K562 (cell line): ENCODE measurements at regions not wholly inside any gene's neighbourhood (a gene's known extent, or its start where the extent isn't known, plus 50 kb on each side); places are given as distances from the start of the nearest gene placed in this dataset.

Source experiments
- ATAC-seq: fragments of 200-7000 bp; cut with Tn5 transposase; 3 replicates; pipeline ENCODE4 v1.9.1; 2020; ENCODE audit warnings: moderate library complexity
- BruUV-seq: library from RNA; stranded (reverse); fragments of 400-500 nt; replicated peaks from 2 replicates; lab custom pipeline; 2021; lab: Mats Ljungman, UMichigan
- CTCF ChIA-PET: fragments of 300-600 bp; formaldehyde crosslinking; extraction: SDS; loops from one replicate; lab custom pipeline; 2021; ENCODE audit warnings: low intra/inter-chr PET ratio; lab: Yijun Ruan, JAX
- POLR2A ChIA-PET: fragments of 300-600, 350-650 bp; sonication (Branson Sonifier 250); formaldehyde crosslinking; extraction: SDS; loops from one replicate; lab custom pipeline; 2021; ENCODE audit warnings: antibody characterized with exemption, inconsistent platforms; lab: Yijun Ruan, JAX
- DNase-seq, 4 experiments: peaks; one replicate each; pipeline versions ENCODE4 v3.0.0 to v3.0.0-alpha.2; 2011 to 2018; ENCODE audit warnings: low spot score in 3 of 4, mixed read lengths in 3 of 4; ENCODE audit errors: extremely low read depth in 1 of 4
- FAIRE-seq: peaks from 2 replicates; lab custom pipeline; 2011; peaks lifted over from hg19 to GRCh38; lab: Jason Lieb, UNC
- H2AFZ ChIP-seq: 2 replicates; pipeline ENCODE4 v1.6.0; 2011; ENCODE audit warnings: low read depth, low read length, control low read depth, inconsistent platforms
- H3K27ac ChIP-seq: fragments of 200-600 bp; 3 replicates; pipeline ENCODE4 v1.8.0; 2011; ENCODE audit warnings: low read depth, mild to moderate bottlenecking, control low read depth, inconsistent platforms, low read length, moderate library complexity, mixed read lengths; ENCODE audit errors: extremely low read depth
- H3K27me3 ChIP-seq, 2 experiments: fragments of 300-600 bp in 1 of 2; 2 replicates in 1 of 2; 3 replicates in 1 of 2; pipeline versions ENCODE4 v1.6.0 to v1.8.0; 2011; ENCODE audit warnings: inconsistent platforms in 2 of 2, low read length in 2 of 2, mild to moderate bottlenecking in 1 of 2, mixed read lengths in 1 of 2, moderate library complexity in 1 of 2; ENCODE audit not compliant: control insufficient read depth in 2 of 2, insufficient read depth in 2 of 2
- H3K36me3 ChIP-seq: fragments of 300-600 bp; 3 replicates; pipeline ENCODE4 v1.8.0; 2011; ENCODE audit warnings: mild to moderate bottlenecking, low read length, inconsistent platforms; ENCODE audit not compliant: control insufficient read depth, insufficient read depth
- H3K4me1 ChIP-seq, 2 experiments: fragments of 200-600 bp in 1 of 2; replicated peaks in 1 of 2; 2 replicates in 1 of 2; 3 replicates in 1 of 2; pipeline versions ENCODE4 v1.5.1 to v1.8.0; 2011; ENCODE audit warnings: inconsistent platforms in 2 of 2, low read length in 2 of 2, mild to moderate bottlenecking in 1 of 2, mixed read lengths in 1 of 2, moderate library complexity in 1 of 2; ENCODE audit not compliant: control insufficient read depth in 2 of 2, insufficient read depth in 2 of 2
- H3K4me2 ChIP-seq: 2 replicates; pipeline ENCODE4 v1.6.1; 2011; ENCODE audit warnings: low read length, control low read depth, inconsistent platforms, mixed read lengths; ENCODE audit not compliant: insufficient read depth
- H3K4me3 ChIP-seq: fragments of 200-600 bp; sonication (generic), shearing (Covaris generic); 2 replicates; pipeline ENCODE4 v1.5.1; 2016; ENCODE audit warnings: control low read depth, inconsistent platforms
- H3K79me2 ChIP-seq: fragments of 200-600 bp; 3 replicates; pipeline ENCODE4 v1.8.0; 2011; ENCODE audit warnings: low read length, inconsistent platforms; ENCODE audit not compliant: control insufficient read depth, insufficient read depth
- H3K9ac ChIP-seq, 2 experiments: 2 replicates each; pipeline versions ENCODE4 v1.6.0 to v1.6.1; 2011; ENCODE audit warnings: low read depth in 2 of 2, low read length in 2 of 2, control low read depth in 1 of 2, inconsistent platforms in 1 of 2, mild to moderate bottlenecking in 1 of 2, mixed read lengths in 1 of 2; ENCODE audit not compliant: insufficient read depth in 1 of 2
- H3K9me1 ChIP-seq: one replicate; pipeline ENCODE4 v1.6.0; 2011; ENCODE audit warnings: inconsistent platforms, mild to moderate bottlenecking, low read length, moderate library complexity; ENCODE audit not compliant: control insufficient read depth, insufficient read depth
- H3K9me3 ChIP-seq: replicated peaks from 2 replicates; pipeline ENCODE4 v1.5.1; 2011; ENCODE audit warnings: low read depth, low read length, inconsistent platforms; ENCODE audit not compliant: control insufficient read depth, insufficient read depth
- H4K20me1 ChIP-seq: replicated peaks from 2 replicates; pipeline ENCODE4 v1.6.1; 2011; ENCODE audit warnings: low read length, inconsistent platforms, mixed read lengths; ENCODE audit not compliant: control insufficient read depth, insufficient read depth
- CBFB ChIP-seq: sonication (generic); formaldehyde crosslinking; IDR thresholded peaks from 2 replicates; pipeline ENCODE4 v1.4.0; 2020; ENCODE audit warnings: mild to moderate bottlenecking, missing genetic modification reagents
- CBX2 ChIP-seq: fragments of 200-600 bp; sonication (generic); IDR thresholded peaks from one replicate; pipeline ENCODE4 v1.6.1; 2012; ENCODE audit warnings: mild to moderate bottlenecking, low read length, inconsistent platforms; ENCODE audit not compliant: insufficient read depth, poor library complexity, severe bottlenecking
- FOS ChIP-seq: IDR thresholded peaks from 3 replicates; pipeline ENCODE4 v1.6.1; 2011; ENCODE audit not compliant: insufficient read length; ENCODE audit errors: extremely low read depth
- HLTF ChIP-seq: fragments of 450-650 bp; IDR thresholded peaks from 2 replicates; pipeline ENCODE4 v1.6.1; 2016
- MAFG ChIP-seq: fragments of 450-650 bp; conservative IDR thresholded peaks from 2 replicates; pipeline ENCODE4 v1.6.1; 2016; ENCODE audit warnings: missing genetic modification characterization, missing compliant biosample characterization
- MEF2D ChIP-seq: conservative IDR thresholded peaks from 2 replicates; pipeline ENCODE4 v1.6.1; 2016; ENCODE audit warnings: low read depth, missing genetic modification characterization, missing compliant biosample characterization
- RFX1 ChIP-seq: fragments of 450-650 bp; IDR thresholded peaks from 2 replicates; pipeline ENCODE4 v1.6.1; 2016; ENCODE audit warnings: mild to moderate bottlenecking, moderate library complexity
- SAFB2 ChIP-seq: fragments of 200-400 bp; formaldehyde crosslinking; IDR thresholded peaks from 2 replicates; pipeline ENCODE4 v1.6.1; 2018; ENCODE audit warnings: borderline replicate concordance, low read length, low read depth, moderate library complexity; ENCODE audit not compliant: severe bottlenecking
- SOX6 ChIP-seq: fragments of 450-650 bp; IDR thresholded peaks from 2 replicates; pipeline ENCODE4 v1.6.1; 2014; ENCODE audit warnings: mild to moderate bottlenecking
- TAF15 ChIP-seq: fragments of 200-400 bp; formaldehyde crosslinking; IDR thresholded peaks from 2 replicates; pipeline ENCODE4 v1.6.1; 2017; ENCODE audit warnings: mild to moderate bottlenecking, low read depth, low read length, moderate library complexity
- ZKSCAN8 ChIP-seq: fragments of 200-800 bp; sonication (Bioruptor generic); IDR thresholded peaks from 2 replicates; pipeline ENCODE4 v1.6.1; 2016; ENCODE audit warnings: missing genetic modification characterization, missing compliant biosample characterization
- WGBS: fragments of 100-300 bp; shearing (Covaris generic); methylation state at CpG from one replicate; pipeline ENCODE4 v1.1.6; 2016; ENCODE audit warnings: low coverage, mixed read lengths; ENCODE audit not compliant: insufficient coverage; ENCODE audit errors: missing lambda C conversion rate; 5-methylcytosine and 5-hydroxymethylcytosine counted together
- in situ Hi-C: fragments of 300-500 bp; cut with MboI; formaldehyde crosslinking; loops from 4 replicates; pipeline ENCODE4 v1.15.0; 2018; ENCODE audit warnings: inconsistent platforms, mixed read lengths
- intact Hi-C: fragments of 100-400 bp; cut with micrococcal nuclease; formaldehyde crosslinking; loops from 2 replicates; pipeline ENCODE4 v1.14.2; 2022
- TF ChIP-seq, protein P1 (sequence below), 2 experiments: fragments of 450-650 bp; IDR thresholded peaks; 2 replicates each; pipeline ENCODE4 v1.6.1; 2016; ENCODE audit warnings: mild to moderate bottlenecking in 2 of 2, borderline replicate concordance in 1 of 2, low read depth in 1 of 2, moderate library complexity in 1 of 2
- TF ChIP-seq, protein P2 (sequence below): fragments of 250-450 bp; sonication (Bioruptor Pico); IDR thresholded peaks from 2 replicates; pipeline ENCODE4 v1.8.0; 2021; ENCODE audit warnings: mild to moderate bottlenecking, moderate library complexity
- TF ChIP-seq, protein P3 (sequence below): fragments of 250-450 bp; sonication (Bioruptor Pico); IDR thresholded peaks from 2 replicates; pipeline ENCODE4 v1.8.0; 2021; ENCODE audit warnings: borderline replicate concordance, mild to moderate bottlenecking, moderate library complexity; ENCODE audit not compliant: poor library complexity, severe bottlenecking

DNA sequence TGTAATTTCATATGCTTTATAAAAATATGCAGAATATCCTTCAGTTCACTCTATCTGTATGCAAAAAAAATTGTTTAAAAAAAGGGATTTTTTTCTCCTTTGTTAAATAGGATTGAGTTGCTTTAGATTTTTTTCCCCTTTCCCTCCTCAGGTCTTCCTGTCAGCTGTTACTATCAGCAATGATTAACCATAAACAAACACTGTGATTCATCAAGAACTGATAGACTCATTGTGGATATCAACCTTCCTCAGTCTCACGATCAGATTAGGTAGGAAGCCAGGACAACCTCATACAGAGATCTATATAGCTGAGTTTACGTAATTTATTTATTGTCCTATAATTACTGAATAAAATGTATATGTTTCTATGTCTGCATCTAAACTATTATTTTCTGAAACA, 2136.2 kb upstream of the CELF4 start:
- no peak overlapping the region for H3K4me2 ChIP-seq
- TF ChIP-seq ZKSCAN8 (CRISPR knock-in tag) = no peak
- TF ChIP-seq, protein P1, sequence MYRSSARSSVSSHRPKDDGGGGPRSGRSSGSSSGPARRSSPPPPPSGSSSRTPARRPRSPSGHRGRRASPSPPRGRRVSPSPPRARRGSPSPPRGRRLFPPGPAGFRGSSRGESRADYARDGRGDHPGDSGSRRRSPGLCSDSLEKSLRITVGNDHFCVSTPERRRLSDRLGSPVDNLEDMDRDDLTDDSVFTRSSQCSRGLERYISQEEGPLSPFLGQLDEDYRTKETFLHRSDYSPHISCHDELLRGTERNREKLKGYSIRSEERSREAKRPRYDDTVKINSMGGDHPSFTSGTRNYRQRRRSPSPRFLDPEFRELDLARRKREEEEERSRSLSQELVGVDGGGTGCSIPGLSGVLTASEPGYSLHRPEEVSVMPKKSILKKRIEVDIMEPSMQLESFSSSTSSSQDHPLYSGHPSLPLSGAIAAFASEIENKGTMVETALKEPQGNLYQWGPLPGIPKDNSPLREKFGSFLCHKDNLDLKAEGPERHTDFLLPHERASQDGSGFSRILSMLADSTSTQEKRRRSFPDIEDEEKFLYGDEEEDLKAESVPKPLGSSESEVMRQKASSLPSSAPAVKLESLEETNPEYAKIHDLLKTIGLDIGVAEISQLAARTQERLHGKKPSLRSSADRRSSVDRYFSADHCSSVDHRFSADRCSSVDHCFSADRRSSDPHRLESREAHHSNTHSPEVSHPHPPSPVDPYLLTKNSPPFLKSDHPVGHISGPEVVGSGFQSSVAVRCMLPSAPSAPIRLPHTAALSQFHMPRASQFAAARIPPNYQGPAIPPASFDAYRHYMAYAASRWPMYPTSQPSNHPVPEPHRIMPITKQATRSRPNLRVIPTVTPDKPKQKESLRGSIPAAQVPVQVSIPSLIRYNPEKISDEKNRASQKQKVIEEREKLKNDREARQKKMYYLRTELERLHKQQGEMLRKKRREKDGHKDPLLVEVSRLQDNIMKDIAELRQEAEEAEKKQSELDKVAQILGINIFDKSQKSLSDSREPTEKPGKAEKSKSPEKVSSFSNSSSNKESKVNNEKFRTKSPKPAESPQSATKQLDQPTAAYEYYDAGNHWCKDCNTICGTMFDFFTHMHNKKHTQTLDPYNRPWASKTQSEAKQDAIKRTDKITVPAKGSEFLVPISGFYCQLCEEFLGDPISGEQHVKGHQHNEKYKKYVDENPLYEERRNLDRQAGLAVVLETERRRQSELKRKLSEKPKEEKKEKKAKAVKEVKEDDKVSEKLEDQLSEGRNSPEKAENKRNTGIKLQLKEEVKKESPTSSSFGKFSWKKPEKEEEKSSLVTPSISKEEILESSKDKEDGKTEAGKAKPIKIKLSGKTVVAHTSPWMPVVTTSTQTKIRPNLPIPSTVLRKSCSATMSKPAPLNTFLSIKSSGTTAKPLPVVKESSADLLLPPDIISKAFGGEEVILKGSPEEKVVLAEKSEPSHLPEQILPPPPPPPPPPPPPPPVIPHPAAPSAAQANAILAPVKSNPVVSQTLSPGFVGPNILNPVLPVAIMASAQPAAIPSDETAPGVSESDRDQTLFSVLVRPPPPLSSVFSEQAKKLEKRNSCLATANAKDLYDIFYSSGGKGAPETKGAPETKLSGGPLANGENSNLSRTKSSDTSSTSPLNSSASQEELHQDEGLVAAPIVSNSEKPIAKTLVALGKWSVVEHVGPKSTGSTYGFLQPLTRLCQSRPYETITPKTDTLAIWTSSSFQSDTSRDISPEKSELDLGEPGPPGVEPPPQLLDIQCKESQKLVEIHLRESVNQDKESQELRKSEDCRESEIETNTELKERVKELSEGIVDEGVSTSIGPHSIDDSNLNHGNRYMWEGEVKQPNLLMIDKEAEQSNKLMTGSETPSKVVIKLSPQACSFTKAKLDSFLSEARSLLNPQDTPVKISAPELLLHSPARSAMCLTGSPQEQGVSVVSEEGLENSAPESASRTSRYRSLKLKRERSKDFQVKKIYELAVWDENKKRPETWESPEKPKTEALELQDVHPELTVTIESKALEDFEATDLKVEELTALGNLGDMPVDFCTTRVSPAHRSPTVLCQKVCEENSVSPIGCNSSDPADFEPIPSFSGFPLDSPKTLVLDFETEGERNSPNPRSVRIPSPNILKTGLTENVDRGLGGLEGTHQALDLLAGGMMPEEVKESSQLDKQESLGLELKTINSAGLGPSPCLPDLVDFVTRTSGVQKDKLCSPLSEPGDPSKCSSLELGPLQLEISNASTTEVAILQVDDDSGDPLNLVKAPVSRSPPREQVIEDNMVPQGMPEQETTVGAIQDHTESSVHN (IDR thresholded peaks at IDR 0.05; ENCODE audit: borderline replicate concordance in 1 of 2, low read depth in 1 of 2) = no peak
- no peak for TF ChIP-seq TAF15
- TF ChIP-seq MEF2D (tag) = no peak
- TF ChIP-seq MAFG (tag) = no peak
- no peak for TF ChIP-seq CBFB (CRISPR knock-in tag)
- no peak for TF ChIP-seq CBX2
- TF ChIP-seq SOX6 = no peak
- no peak for TF ChIP-seq RFX1
- no peak for TF ChIP-seq FOS
- TF ChIP-seq, protein P2, sequence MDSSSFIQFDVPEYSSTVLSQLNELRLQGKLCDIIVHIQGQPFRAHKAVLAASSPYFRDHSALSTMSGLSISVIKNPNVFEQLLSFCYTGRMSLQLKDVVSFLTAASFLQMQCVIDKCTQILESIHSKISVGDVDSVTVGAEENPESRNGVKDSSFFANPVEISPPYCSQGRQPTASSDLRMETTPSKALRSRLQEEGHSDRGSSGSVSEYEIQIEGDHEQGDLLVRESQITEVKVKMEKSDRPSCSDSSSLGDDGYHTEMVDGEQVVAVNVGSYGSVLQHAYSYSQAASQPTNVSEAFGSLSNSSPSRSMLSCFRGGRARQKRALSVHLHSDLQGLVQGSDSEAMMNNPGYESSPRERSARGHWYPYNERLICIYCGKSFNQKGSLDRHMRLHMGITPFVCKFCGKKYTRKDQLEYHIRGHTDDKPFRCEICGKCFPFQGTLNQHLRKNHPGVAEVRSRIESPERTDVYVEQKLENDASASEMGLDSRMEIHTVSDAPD (CRISPR knock-in tag) = no peak
- TF ChIP-seq, protein P3, sequence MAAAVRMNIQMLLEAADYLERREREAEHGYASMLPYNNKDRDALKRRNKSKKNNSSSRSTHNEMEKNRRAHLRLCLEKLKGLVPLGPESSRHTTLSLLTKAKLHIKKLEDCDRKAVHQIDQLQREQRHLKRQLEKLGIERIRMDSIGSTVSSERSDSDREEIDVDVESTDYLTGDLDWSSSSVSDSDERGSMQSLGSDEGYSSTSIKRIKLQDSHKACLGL = no peak
- TF ChIP-seq HLTF = no peak
- no peak for TF ChIP-seq SAFB2

More for the DNA sequence above, 2136.2 kb upstream of the CELF4 start:
- 0% methylated on average over 2 of the region's 2 CpGs for WGBS
- Histone ChIP-seq H3K4me3 (no peak overlapping the region), H3K9me1 (no peaks in the 10 kb centered on the region), H3K9me3 (no peaks in the 10 kb centered on the region; the same call in 1 of the 2 replicates), H3K36me3 (no peaks in the 10 kb centered on the region), H4K20me1 (no peaks in the 10 kb centered on the region), H3K27me3 (no peaks in the 10 kb centered on the region), H3K27ac (no peak overlapping the region), H2AFZ (no peak overlapping the region), H3K4me1 (no peaks in the 10 kb centered on the region), H3K9ac (no peak overlapping the region), H3K79me2 (no peaks in the 10 kb centered on the region)
- in situ Hi-C loops = no loop called here
- no peak for ATAC-seq
- intact Hi-C loops = no loop called here
- FAIRE-seq = no peak
- ChIA-PET CTCF (no interaction called here), POLR2A (no interaction called here)
- DNase-seq = no peak
- BruUV-seq = no TSS peak
